ENCODE measurements at regions not wholly inside any gene's neighbourhood (a gene's known extent, or its start where the extent isn't known, plus 50 kb on each side); places are given as distances from the start of the nearest gene placed in this dataset.
A peak's percentile ranks its signal among the peaks of the same experiment; 100 is the strongest.

DNA sequence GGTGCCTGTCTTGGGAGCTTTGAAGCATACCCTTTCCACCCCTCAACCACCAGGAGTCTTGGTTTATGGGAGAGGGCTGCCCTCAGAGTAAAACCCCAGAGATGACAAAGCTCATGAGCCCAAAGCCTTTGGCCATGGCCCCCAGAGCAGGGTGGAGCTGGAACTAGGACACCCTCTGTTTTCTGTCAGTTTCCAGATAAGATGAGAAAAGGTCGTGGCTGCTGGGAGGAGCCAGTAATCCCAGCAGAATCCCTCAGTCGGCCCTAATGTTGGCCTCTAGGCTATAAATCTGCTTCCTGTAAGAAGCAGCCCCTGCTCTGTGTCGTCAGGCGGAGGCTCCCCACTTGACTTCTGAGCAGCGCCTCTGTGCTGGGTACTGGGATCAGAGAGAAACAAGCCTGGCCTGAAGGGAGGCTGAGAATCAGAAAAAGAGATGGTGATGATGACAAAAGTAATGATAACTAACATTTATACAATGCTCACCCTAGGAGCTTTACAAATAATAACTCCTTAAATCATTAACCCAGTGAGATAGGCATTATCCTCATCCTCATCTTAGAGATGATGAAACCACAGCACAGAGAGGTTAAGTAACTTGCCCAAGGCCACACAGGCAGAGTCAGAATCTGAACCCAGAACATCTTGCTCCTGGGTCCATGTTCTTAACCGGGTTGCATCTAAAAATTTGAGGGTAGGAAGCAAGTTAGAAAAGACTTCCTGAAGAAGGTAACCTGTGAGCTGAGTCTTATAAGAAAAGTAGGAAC lies 471.4 kb downstream of the SOX6 start:
- no peak for DNase-seq
- intact Hi-C loops (cut with DNase I), result no loop called here

DNA sequence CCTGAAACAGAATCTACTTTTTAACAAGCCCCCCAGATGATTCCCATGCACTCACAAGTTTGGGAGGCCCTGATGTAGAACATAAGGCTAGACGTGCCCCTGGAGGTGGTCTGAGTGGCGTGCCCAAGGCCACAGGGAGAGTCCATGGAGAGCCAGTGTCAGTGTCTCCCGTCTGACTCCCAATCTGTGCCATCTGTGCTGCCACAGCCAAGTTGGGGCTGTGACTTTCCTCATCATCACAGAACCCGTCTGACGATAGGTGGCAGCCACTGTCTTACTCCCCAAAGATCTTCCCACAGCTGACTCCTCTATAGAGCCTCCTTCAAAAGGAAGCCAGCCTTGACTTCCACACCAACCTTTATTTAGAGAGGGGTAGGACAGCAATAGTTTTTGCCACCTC lies 470.5 kb downstream of the SOX6 start:
- no peak for DNase-seq
- intact Hi-C loops (cut with DNase I), result no loop called here

DNA sequence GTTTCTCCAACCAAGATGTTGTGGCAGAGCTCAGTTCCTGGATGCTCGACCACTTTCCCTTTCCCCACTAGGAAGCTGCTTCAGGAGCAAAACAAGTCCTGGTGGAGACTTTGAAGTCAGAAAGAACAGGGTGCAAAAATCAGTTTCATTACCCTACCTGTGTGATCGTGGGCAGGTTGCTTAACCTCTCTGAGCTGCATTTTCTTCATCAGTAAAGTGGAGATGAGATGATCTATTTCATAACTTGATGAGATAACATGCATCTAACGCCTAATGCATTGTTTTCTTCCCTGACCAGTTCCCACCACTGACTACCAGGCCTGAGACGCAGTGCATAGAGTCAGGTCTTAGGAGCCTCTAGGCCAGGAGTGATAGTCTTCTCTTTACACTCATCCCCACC lies 470.0 kb downstream of the SOX6 start:
- no peak for DNase-seq
- intact Hi-C loops (cut with DNase I), result no loop called here

DNA sequence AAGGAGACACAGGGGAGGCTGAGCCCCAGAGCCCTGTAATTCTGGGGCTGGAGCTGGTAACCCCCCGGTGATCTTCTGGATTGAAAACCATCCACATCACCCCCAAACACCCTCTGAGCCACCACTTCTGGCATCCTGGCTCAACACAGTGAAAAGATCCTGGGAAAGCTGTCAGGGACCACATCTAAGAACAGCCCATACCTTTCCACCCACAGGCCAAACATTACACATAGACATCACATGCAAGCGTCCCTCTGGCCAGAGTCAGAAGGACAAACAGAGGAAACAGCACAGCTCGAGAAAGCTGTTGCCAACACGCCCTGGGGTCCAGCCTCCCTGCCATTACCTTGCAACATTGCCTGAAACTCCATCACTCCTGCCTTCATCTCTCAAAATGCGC lies 469.5 kb downstream of the SOX6 start:
- no peak for DNase-seq
- intact Hi-C loops (cut with DNase I), result no loop called here

DNA sequence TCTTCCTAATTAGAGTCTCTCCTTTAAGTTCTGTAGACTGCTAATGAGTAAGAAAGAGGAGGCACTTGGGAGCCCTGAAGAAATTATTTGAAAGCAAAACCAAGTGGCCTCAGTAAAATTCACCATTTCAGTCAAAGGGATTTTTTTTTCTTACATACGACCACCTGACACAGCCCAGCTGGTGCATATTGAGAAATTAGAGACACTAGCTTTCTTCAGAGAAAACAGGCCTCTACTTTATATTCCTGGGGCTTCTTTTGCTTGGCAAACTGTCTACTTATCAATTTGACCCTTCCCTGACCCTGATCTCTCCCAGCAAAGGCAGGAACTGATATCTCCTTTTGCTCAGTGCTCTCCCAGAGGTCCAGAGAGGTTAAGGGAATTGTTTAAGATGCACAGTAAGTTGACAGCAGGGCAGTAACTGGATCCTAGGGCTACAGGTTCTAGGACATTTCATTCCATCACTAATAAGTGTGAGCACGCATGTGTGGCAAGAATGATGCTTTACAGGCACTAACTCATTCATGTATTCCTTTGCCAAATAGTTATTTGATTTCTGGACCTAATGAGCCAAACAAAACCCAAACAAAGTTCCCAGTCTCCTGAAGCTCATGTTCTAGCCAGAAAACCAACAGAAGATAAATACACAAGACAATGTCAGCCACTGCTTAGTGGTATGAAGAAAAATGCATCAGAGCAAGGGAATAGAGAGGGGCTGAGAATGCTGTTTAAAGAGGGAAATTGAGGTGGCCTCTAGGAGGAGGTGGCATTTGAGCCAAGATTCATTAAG lies 467.6 kb downstream of the SOX6 start:
- no peak for DNase-seq
- intact Hi-C loops (cut with DNase I), result no loop called here

DNA sequence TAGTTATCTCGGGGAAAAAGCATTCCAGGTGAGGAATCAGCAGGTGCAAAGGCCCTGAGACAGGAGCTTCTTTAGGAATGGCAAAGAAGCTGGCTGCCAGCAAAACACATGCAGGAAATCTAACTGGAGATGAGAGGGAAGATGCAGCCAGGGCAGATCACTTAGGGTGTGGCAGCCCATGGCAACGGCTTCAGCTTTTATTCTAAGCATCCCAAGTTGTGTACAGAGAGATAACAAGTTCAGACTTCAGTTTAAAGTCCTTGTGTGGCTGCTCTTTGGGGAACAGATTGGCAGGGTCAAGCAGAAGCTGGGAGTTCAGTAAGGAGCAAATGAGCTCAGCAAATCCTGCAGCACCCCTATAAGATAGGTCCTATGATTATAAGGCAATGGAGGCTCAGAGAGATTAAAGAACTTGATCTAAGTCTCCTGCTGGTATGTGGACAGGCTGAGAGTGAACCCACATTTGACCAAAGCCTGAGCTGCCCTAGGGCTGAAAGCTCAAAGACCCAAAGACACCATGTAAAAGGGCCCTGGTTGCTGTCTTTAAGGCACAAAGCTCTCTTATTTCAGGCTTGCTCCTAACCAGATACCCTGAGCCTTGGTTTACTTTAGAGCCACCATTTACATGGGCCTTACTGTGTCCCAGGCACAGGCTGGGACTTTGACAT lies 466.8 kb downstream of the SOX6 start:
- intact Hi-C loops (cut with DNase I), result no loop called here

DNA sequence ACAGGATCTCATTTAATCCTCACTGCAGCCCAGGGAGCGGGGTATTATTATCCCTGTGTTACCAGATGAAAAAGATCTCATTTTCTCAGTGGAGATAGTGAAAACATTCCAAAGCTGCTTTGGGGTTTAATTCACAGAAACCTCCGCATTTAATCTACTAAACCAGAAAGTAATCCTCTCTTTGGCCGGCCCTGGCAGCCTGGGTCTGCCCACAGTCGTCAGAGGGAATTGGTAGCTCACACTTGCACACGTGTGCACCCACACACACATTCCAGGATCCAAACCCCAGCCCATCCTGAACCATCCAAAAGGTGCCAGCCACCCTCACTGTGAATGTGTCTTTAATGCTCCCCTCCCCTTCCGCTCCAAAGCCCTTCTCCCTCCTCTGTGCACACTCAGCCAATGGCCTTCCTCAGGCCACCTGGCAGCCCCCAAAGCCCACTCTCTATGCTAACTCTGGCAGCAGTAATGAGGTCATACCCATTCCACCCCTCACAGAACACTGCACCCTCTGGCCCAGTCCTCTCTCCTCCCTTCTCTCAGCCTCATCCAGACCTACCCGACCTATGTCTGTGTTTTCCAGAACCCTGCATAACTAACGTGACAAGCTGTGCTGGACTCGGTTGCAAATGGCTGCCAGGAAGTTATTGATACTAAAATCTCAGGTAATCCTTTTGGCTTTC lies 466.2 kb downstream of the SOX6 start:
- intact Hi-C loops (cut with DNase I), result no loop called here

More for the DNA sequence above, 466.8 kb downstream of the SOX6 start:
- DNase-seq, result no peak

DNA sequence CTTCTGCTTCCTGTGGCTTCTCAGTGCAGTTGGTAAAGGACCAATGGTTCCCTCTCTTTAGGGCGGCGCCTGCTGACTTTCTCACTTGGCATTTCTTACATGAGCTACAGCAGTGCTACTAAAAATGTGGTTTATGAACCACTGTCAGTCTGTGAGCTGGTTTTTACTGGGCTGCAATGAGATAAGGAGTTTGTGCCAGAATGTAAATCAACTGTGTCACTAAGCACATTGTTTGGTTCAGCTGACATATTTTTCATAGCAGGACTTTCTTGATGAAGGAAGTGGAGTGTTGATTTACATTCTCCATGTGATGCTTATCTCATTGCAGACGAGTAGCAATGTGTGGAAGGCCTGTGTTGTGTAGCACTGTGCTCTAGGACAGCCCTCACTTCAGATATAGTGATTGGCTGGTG lies 463.3 kb downstream of the SOX6 start:
- DNase-seq, result no peak
- intact Hi-C loops (cut with DNase I), result no loop called here

More for the DNA sequence above, 466.2 kb downstream of the SOX6 start:
- no peak for DNase-seq

DNA sequence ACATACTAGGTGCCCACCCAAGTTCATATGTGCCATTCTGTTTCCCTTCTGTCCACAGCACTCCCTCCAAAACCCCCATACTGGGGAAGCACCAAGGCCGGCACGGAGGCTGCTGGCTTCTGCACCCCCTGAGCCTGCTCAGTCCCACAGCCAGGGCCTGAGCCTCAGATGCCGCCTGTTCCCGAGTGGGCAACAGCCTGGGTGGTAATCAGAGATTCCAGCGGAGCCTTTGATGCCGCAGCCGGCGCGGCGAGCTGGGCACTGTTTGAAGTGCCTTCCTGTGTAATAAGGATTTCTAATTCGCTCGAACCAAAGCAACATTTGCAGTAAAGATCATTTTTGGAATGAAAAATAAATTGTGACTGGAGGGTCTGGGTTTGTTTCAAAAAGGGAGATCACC lies 460.3 kb downstream of the SOX6 start:
- intact Hi-C loops (cut with DNase I), result no loop called here

DNA sequence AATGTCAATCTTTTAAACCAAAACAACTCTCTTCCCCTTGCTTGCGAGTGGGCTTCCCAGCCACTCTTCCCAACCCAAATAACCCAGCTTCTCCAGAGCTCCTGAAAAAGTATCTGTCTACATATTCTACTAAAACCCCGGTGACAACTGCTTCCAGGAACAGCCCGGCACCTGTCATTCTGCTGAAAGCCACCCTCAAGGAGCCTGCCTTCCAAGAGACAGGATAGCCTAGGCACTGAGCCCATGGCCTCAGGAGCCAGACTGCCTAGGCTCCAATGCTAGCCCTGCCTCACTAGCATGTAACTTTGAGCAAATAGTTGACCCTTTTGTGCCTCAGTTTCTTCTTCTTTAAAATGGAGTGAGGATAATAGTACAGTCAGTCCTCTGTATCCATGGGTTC lies 459.8 kb downstream of the SOX6 start:
- intact Hi-C loops (cut with DNase I), result no loop called here
- DNase-seq, result no peak

More for the DNA sequence above, 460.3 kb downstream of the SOX6 start:
- DNase-seq, result no peak

DNA sequence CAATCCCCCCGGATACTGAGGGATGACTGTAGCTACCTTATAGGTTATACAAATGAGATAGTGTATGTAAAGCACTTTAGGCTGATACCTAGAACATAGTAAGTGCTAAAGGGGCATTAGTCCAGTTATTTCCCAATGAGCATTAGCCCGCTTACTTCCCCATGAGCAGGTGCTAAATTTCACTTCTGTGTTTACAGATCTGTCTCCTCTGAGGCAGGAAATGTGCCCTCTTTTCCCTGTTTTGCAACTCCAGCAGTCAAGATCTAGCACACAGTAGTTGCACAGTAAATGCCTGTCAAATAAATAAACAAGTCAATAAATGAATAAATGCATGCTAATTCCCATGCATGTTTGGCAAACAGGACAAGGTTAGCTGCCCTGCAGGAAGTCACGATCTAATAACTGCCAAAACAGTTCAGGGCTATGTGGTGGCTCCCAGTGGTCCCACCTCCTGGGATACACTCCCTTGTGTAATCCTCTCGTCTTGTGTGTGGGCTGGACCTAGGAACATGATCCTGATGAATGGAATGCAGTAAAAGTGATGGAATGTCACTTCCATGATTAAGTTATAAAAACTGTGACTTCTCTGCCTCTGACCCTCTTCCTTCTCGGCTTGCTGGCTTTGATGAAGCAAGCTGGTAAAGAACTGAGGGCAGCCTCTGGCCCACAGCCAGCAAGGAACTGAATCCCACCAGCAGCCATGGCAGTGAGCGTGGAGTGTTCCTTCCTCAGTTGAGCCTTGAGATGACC lies 459.0 kb downstream of the SOX6 start:
- intact Hi-C loops (cut with DNase I), result no loop called here
- DNase-seq, result no peak

DNA sequence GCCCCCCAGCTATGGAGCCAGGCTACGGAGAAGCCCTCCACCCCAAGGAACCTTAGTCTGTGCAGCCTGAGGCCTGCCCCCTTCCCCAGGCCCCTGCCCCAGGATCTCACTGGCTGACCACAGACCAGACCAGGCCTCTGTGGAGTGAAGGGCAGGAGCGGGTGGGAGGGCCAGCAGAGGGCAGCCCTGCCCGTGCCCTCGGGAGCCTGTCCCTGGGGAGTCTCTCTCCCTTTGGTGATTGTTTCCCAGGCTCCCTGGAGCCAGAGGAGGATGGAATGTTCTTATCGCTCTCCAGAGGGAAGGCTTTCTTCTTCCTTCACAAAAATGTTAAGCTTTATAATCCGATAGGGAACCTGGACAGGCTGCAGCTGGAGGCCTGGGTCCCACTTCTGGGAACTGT lies 455.3 kb downstream of the SOX6 start:
- intact Hi-C loops (cut with DNase I), result no loop called here

DNA sequence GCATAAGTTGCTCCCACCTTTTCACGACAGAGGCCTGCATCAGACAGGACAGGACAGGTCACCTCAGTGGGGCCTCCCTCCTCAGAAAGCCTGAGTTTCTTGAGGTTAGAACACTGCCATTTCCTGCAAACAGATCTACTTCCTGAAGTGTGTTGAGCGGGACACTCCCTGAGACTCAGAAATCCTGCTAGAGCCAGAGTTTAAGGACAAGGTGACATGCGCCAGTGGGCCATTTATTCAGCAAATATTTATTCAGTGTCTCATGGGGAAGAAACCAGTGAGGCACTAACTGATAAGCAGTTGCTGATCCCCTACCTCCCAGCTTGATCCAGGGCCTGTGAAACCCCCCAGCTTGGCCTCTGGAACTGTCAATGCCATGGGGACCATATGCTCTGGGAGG lies 454.6 kb downstream of the SOX6 start:
- DNase-seq, result peak in 1 of 10 donors; percentile 32
- intact Hi-C loops (cut with DNase I), result loop anchor here (2.0 kb wide), 1 partner anchor 27 kb away; no protein-coding TSS in a partner anchor

More for the DNA sequence above, 455.3 kb downstream of the SOX6 start:
- DNase-seq, result peak in 1 of 10 donors; percentile 61

DNA sequence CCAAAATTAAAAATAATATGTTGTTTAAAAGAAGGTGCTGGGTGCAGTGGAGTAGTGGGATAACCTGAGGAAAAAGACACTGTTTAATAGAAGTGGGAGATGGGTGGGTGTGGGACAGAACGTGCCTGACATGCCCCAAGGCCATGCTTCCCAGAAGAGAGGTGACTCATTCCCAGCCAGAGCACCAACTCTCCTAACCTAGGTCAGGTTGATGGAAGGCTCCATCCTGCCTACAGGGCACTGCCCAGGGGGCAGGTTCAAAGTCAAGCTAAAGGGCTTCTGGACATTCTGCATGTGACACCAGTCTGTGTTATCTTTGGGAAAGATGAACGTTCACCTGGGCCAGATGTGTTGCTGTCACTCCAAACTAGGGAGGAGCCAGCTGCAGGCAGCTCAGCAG lies 453.1 kb downstream of the SOX6 start:
- DNase-seq, result peak in 1 of 10 donors; percentile 21
- intact Hi-C loops (cut with DNase I), result loop anchor here (2.0 kb wide), 1 partner anchor 26 kb away; no protein-coding TSS in a partner anchor

DNA sequence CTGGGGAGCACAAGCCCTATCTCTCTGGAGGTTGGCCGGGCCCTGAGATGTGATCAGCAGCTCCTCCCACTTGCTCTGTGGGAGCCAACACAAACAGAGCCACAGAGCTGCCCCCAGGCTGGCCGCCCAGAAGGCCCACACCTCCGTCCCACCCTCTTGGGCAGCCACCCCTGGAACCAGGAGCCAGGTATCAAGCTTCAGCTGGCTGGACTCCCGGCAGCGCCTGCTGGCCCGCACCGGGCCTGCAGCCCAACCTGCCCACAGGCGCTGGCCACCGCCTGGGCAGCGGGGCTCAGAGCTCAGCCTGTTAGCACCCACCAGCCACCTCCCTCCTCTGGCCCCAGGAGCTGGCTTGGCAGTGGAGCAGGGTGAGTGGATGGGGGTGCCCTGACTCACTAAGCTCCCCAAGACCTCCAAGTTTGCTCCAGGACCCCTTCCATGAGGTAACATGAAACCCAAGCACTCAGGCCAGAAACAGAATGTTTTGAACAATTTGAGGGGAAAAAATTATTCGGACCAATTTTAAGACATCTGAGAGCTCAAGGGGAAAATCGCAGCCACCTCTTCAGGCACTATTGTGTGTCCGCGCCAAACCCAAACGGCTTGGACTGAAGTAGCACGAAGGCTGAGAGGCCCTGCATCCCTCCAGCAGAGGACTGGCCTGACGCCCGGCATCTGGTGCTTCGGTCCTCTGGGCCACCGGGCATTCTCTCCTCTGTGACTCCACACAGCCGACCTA lies 450.8 kb downstream of the SOX6 start:
- intact Hi-C loops (cut with DNase I), result no loop called here
- peak in 9 of 10 donors; percentile 20 to 88 (median 29) for DNase-seq

DNA sequence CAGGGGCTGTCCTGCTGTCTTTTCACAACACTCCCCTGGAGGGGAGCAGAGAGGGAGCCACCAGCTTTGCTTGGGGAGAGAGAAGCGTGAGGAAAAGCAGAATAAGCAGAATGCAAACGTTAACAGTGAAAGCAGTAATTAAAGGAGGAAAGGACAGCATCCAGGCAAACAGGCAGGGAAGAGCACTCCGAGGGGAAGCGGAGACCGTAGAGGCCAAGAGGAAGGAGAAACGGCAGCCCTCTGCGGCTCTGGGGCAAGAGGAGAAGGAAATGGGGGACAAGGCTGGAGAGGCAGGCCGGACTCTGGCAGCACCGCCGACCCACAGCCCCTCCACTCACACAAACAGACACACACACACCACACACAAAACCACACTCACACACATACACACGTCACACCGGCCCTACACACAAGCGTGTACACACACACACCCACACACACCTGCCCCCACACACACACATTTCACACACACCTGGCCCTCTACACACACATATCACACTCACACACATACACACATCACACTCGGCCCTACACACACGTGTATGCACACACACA lies 449.8 kb downstream of the SOX6 start:
- intact Hi-C loops (cut with DNase I), result no loop called here
- DNase-seq, result peak in 1 of 10 donors; percentile 61

DNA sequence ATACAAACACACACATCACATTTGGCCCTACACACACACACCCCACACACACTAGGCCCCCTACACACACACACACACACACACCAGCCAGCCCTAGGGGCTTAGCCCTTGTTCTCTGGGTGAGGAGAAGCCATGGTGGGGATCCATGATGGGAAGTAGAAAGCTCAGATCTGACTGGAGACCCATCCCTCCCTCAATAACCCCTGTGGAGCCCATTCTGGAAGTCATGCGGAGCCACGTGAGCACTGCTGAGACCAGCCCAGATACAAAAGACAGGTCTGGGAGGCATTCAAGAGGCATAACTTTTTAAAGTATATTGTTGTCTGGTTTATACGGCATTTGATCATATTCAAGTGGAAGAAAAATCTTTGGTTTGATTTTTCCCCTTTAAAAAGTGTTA lies 448.5 kb downstream of the SOX6 start:
- intact Hi-C loops (cut with DNase I), result no loop called here

DNA sequence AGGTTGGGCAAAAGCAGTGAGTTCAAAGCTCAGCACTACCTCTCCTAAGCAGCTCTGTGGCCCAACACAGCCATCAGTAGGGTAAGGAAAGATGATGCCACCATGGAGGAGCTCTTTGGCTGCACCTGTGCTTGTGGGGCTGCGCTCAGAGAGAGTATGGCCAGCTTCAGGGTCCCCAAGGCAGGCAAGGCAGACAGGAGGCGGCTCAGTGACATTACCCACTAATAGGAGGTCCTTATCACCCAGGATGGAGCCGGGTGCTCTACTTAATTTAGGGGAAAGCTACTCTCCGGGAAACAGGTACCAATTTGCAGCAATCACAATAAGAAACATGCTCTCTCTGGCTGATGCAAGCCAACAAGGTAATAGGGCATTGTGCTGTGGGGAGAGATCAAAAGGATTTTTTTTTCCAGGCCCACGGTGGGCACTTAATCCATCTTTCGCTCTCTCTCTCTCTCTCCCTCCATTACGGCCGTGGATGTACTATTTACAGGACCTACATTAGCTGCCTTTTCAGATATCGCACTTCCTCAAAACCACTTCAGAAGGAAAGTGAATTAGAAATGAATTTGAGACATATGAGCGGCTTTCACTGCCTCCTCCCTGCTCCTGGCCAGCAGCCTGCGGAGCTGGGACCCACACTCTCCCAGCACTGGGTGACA lies 446.3 kb downstream of the SOX6 start:
- DNase-seq, result peak in 1 of 10 donors; percentile 31
- intact Hi-C loops (cut with DNase I), result no loop called here

More for the DNA sequence above, 448.5 kb downstream of the SOX6 start:
- peak in 1 of 10 donors; percentile 14 for DNase-seq

All from posterior cingulate gyrus (tissue), 11 donors.